SK-N-SH (cell line): ENCODE measurements at regions not wholly inside any gene's neighbourhood (a gene's known extent, or its start where the extent isn't known, plus 50 kb on each side); places are given as distances from the start of the nearest gene placed in this dataset.

Source experiments
- CTCF ChIA-PET: fragments of 300-600, 350-600 bp; formaldehyde crosslinking; extraction: SDS; loops from one replicate; lab custom pipeline; 2021; lab: Yijun Ruan, JAX
- POLR2A ChIA-PET: fragments of 350-600 bp; sonication (Branson Sonifier 250); formaldehyde crosslinking; extraction: SDS; loops from one replicate; lab custom pipeline; 2020; ENCODE audit warnings: antibody characterized with exemption, inconsistent platforms; lab: Yijun Ruan, JAX
- DNase-seq: peaks from one replicate; pipeline ENCODE4 v3.0.0; 2012
- H2AFZ ChIP-seq: fragments of 200-600 bp; sonication (generic); 2 replicates; pipeline ENCODE4 v1.8.1; 2016; ENCODE audit warnings: antibody characterized with exemption, mild to moderate bottlenecking, low read depth
- H3F3A ChIP-seq: fragments of 200-600 bp; sonication (generic); replicated peaks from 2 replicates; pipeline ENCODE3; 2016; ENCODE audit warnings: antibody characterized with exemption, mild to moderate bottlenecking; ENCODE audit not compliant: insufficient read depth
- H3K27ac ChIP-seq, 2 experiments: fragments of 200-500 bp in 1 of 2; fragments of 200-600 bp in 1 of 2; sonication (Bioruptor generic) in 1 of 2; sonication (generic), shearing (Covaris generic) in 1 of 2; 2 replicates each; pipeline versions ENCODE4 v1.5.1 to v1.6.1; 2014 to 2016; ENCODE audit warnings: low read depth in 2 of 2, inconsistent platforms in 1 of 2, low read length in 1 of 2, mild to moderate bottlenecking in 1 of 2, mixed read lengths in 1 of 2
- H3K27me3 ChIP-seq: fragments of 200-600 bp; sonication (generic), shearing (Covaris generic); 2 replicates; pipeline ENCODE4 v1.6.1; 2016; ENCODE audit warnings: mixed run types; ENCODE audit not compliant: insufficient read depth
- H3K36me3 ChIP-seq, 2 experiments: fragments of 200-500 bp in 1 of 2; fragments of 200-600 bp in 1 of 2; sonication (Bioruptor generic) in 1 of 2; sonication (generic) in 1 of 2; replicated peaks in 1 of 2; 2 replicates each; pipeline versions ENCODE3 to v1.5.1; 2014 to 2016; ENCODE audit warnings: low read length in 1 of 2, mild to moderate bottlenecking in 1 of 2; ENCODE audit not compliant: insufficient read depth in 2 of 2, control insufficient read depth in 1 of 2
- H3K4me1 ChIP-seq, 2 experiments: fragments of 200-500 bp in 1 of 2; fragments of 200-600 bp in 1 of 2; sonication (Bioruptor generic) in 1 of 2; sonication (generic), shearing (Covaris generic) in 1 of 2; 2 replicates each; pipeline versions ENCODE4 v1.5.1 to v1.6.1; 2014 to 2016; ENCODE audit warnings: low read depth in 1 of 2, low read length in 1 of 2, mixed run types in 1 of 2; ENCODE audit not compliant: insufficient read depth in 2 of 2, control insufficient read depth in 1 of 2
- H3K4me2 ChIP-seq: fragments of 200-600 bp; sonication (generic), shearing (Covaris generic); 2 replicates; pipeline ENCODE4 v1.6.1; 2017; ENCODE audit warnings: mixed run types
- H3K4me3 ChIP-seq, 2 experiments: fragments of 200-500 bp in 1 of 2; fragments of 200-600 bp in 1 of 2; sonication (Bioruptor generic) in 1 of 2; sonication (generic), shearing (Covaris generic) in 1 of 2; 2 replicates each; pipeline versions ENCODE4 v1.5.1 to v1.8.1; 2014 to 2016; ENCODE audit warnings: low read depth in 2 of 2, inconsistent platforms in 1 of 2, low read length in 1 of 2, mild to moderate bottlenecking in 1 of 2, mixed read lengths in 1 of 2, moderate library complexity in 1 of 2
- H3K79me2 ChIP-seq: fragments of 200-600 bp; sonication (generic); 2 replicates; pipeline ENCODE4 v1.8.1; 2017; ENCODE audit warnings: mild to moderate bottlenecking; ENCODE audit not compliant: insufficient read depth
- H3K9ac ChIP-seq: fragments of 200-600 bp; sonication (generic); 2 replicates; pipeline ENCODE4 v1.6.1; 2017; ENCODE audit warnings: mixed run types
- H3K9me2 ChIP-seq: fragments of 200-600 bp; sonication (generic); 2 replicates; pipeline ENCODE4 v1.6.1; 2017; ENCODE audit warnings: mixed run types
- H3K9me3 ChIP-seq: fragments of 200-600 bp; sonication (generic); 2 replicates; pipeline ENCODE4 v1.6.1; 2017; ENCODE audit warnings: mixed run types, mild to moderate bottlenecking, moderate library complexity
- H4K20me1 ChIP-seq: fragments of 200-600 bp; sonication (generic); 2 replicates; pipeline ENCODE4 v1.6.1; 2017; ENCODE audit warnings: mild to moderate bottlenecking, mixed run types; ENCODE audit not compliant: insufficient read depth
- CHD2 ChIP-seq: fragments of 150-350 bp; IDR thresholded peaks from 2 replicates; pipeline ENCODE4 v1.6.1; 2018; ENCODE audit warnings: low read length; ENCODE audit not compliant: partially characterized antibody
- FOSL2 ChIP-seq: IDR thresholded peaks from 2 replicates; pipeline ENCODE4 v1.4.0; 2012; ENCODE audit warnings: low read depth, mild to moderate bottlenecking, moderate library complexity, borderline replicate concordance
- FOXJ3 ChIP-seq: sonication (generic); formaldehyde crosslinking; IDR thresholded peaks from 2 replicates; pipeline ENCODE4 v1.5.1; 2020; ENCODE audit warnings: mild to moderate bottlenecking, missing genetic modification reagents
- GABPA ChIP-seq: IDR thresholded peaks from 2 replicates; pipeline ENCODE4 v1.4.0; 2012; ENCODE audit warnings: low read depth, mild to moderate bottlenecking
- GATA2 ChIP-seq: sonication (generic); formaldehyde crosslinking; IDR thresholded peaks from 2 replicates; pipeline ENCODE4 v1.5.0; 2020; ENCODE audit warnings: mild to moderate bottlenecking, missing genetic modification reagents
- MEF2A ChIP-seq: IDR thresholded peaks from 2 replicates; pipeline ENCODE4 v1.4.0; 2012; ENCODE audit warnings: low read depth, borderline replicate concordance
- MXI1 ChIP-seq: IDR thresholded peaks from 2 replicates; pipeline ENCODE4 v1.6.1; 2012; ENCODE audit warnings: mild to moderate bottlenecking, low read depth, low read length, improper control_type of control experiment
- NRF1 ChIP-seq: IDR thresholded peaks from 2 replicates; pipeline ENCODE4 v1.6.1; 2012; ENCODE audit warnings: low read depth, mild to moderate bottlenecking, low read length
- RFX5 ChIP-seq: IDR thresholded peaks from 2 replicates; pipeline ENCODE4 v1.6.1; 2012; ENCODE audit warnings: mild to moderate bottlenecking, improper control_type of control experiment, low read length
- SIN3A ChIP-seq: IDR thresholded peaks from 2 replicates; pipeline ENCODE4 v1.6.1; 2012; ENCODE audit warnings: low read depth, mild to moderate bottlenecking, low read length, moderate library complexity, borderline replicate concordance
- SMC3 ChIP-seq: IDR thresholded peaks from 2 replicates; pipeline ENCODE4 v1.6.1; 2012; ENCODE audit warnings: low read depth, low read length, improper control_type of control experiment
- TEAD4 ChIP-seq: IDR thresholded peaks from 2 replicates; pipeline ENCODE4 v1.4.0; 2012; ENCODE audit warnings: mild to moderate bottlenecking, borderline replicate concordance; ENCODE audit not compliant: insufficient read depth
- WGBS: methylation state at CpG from one replicate; pipeline ENCODE4 v1.1.6; 2017; ENCODE audit warnings: low lambda C conversion rate; 5-methylcytosine and 5-hydroxymethylcytosine counted together
- TF ChIP-seq, protein P1 (sequence below): IDR thresholded peaks from 2 replicates; pipeline ENCODE4 v1.4.0; 2012; ENCODE audit warnings: low read depth, borderline replicate concordance
- TF ChIP-seq, protein P2 (sequence below): fragments of 150-350 bp; IDR thresholded peaks from 2 replicates; pipeline ENCODE4 v1.6.1; 2017; ENCODE audit warnings: antibody characterized with exemption, low read length, low read depth, borderline replicate concordance

DNA sequence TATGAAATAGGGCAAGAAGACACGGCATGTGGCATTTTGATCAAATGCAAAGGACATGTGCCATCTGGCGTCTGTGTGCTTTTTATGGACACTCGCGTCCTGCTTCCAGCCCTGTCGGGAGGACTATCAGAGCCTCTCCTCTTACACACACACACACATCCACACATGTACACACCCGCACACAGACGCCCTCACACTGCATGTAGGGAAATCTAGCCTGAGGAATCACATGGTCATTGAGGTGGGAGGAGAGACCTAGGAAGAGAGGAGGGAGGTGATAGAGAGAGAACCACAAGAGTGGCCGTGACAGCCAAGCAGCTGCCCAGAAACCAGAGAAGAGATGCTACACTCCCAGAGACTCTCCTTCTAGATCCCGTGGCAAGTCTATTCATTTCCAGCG lies 105.9 kb upstream of the CDYL start:
- H3K9ac ChIP-seq = no peak overlapping the region
- no peaks in the 10 kb centered on the region for H3K36me3 ChIP-seq
- WGBS = 50% methylated on average over 10 of the region's 10 CpGs
- no peak for TF ChIP-seq GABPA
- TF ChIP-seq RFX5 = no peak
- TF ChIP-seq SIN3A = no peak
- TF ChIP-seq MEF2A = no peak
- TF ChIP-seq, protein P1, sequence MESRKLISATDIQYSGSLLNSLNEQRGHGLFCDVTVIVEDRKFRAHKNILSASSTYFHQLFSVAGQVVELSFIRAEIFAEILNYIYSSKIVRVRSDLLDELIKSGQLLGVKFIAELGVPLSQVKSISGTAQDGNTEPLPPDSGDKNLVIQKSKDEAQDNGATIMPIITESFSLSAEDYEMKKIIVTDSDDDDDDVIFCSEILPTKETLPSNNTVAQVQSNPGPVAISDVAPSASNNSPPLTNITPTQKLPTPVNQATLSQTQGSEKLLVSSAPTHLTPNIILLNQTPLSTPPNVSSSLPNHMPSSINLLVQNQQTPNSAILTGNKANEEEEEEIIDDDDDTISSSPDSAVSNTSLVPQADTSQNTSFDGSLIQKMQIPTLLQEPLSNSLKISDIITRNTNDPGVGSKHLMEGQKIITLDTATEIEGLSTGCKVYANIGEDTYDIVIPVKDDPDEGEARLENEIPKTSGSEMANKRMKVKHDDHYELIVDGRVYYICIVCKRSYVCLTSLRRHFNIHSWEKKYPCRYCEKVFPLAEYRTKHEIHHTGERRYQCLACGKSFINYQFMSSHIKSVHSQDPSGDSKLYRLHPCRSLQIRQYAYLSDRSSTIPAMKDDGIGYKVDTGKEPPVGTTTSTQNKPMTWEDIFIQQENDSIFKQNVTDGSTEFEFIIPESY = no peak
- TF ChIP-seq FOXJ3 (CRISPR knock-in tag) = no peak
- TF ChIP-seq GATA2 (CRISPR knock-in tag) = no peak
- no peak for TF ChIP-seq CHD2
- no peak for TF ChIP-seq TEAD4
- TF ChIP-seq MXI1 = no peak
- TF ChIP-seq NRF1 = no peak
- TF ChIP-seq SMC3 = no peak
- TF ChIP-seq, protein P2, sequence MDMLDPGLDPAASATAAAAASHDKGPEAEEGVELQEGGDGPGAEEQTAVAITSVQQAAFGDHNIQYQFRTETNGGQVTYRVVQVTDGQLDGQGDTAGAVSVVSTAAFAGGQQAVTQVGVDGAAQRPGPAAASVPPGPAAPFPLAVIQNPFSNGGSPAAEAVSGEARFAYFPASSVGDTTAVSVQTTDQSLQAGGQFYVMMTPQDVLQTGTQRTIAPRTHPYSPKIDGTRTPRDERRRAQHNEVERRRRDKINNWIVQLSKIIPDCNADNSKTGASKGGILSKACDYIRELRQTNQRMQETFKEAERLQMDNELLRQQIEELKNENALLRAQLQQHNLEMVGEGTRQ = no peak
- no peak for DNase-seq
- H3K4me1 ChIP-seq = no peaks in the 10 kb centered on the region
- no peak overlapping the region for H3K27ac ChIP-seq
- no peaks in the 10 kb centered on the region for H3K79me2 ChIP-seq
- H3K4me3 ChIP-seq = no peak overlapping the region
- no peaks in the 10 kb centered on the region for H3K9me3 ChIP-seq
- H3K27me3 ChIP-seq = no peaks in the 10 kb centered on the region
- CTCF ChIA-PET = no interaction called here
- H3K4me2 ChIP-seq = no peak overlapping the region
- no peaks in the 10 kb centered on the region for H3F3A ChIP-seq
- POLR2A ChIA-PET = no interaction called here
- no peaks in the 10 kb centered on the region for H3K9me2 ChIP-seq
- no peaks in the 10 kb centered on the region for H4K20me1 ChIP-seq
- no peak overlapping the region for H2AFZ ChIP-seq

DNA sequence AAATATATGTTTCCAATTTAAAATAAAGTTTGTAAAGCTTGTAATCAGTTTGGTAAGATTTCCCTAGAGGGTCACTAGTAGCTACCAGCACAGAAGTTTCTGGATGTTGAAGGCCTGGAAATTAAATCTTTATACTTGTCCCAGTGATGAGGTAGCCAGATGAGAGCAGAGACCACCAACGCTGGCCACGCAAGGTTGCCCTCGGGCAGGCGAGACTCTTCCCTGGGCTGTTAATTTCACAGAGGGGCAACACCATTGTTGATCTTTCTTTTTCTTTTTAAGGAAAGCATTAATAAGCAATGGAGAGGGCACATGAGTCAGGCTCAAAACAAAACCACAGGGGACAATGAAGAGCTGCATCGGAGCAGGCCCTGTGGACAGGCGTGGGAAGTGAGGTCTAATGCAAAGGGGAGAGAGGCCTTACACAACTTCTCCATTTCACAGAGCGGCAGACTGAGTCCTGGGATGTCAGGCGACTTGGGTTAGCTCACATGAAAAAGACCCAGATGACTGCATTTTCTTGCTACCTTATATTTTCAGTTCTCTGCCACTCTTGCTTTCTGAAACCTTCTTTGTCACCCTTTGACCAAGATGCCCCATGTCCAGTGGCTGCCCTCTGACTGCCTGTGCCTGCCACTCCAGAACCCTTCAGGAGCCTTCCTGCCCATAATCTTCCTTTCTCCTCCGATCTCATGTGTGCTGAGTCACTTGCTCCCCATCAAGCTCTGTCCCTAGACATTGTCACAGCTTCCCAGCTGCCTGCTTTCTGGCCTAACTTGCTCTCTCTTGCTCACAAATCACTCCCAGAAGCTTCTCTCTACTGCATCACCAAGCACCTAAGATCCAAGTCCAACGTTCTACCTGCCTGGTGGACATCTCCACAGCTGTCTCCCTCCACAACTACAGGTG lies 107.7 kb upstream of the CDYL start:
- Histone ChIP-seq H2AFZ (no peak overlapping the region), H3K9me2 (no peaks in the 10 kb centered on the region), H3K4me3 (no peak overlapping the region), H3K9ac (no peak overlapping the region), H3K79me2 (no peaks in the 10 kb centered on the region), H3F3A (no peaks in the 10 kb centered on the region), H3K4me1 (no peaks in the 10 kb centered on the region), H3K9me3 (no peaks in the 10 kb centered on the region), H3K27ac (no peak overlapping the region), H4K20me1 (no peaks in the 10 kb centered on the region), H3K27me3 (no peaks in the 10 kb centered on the region), H3K36me3 (no peaks in the 10 kb centered on the region), H3K4me2 (no peak overlapping the region)
- DNase-seq = no peak
- 60% methylated on average over 10 of the region's 10 CpGs for WGBS
- TF ChIP-seq, protein P2 = no peak
- no peak for TF ChIP-seq FOSL2
- ChIA-PET CTCF (no interaction called here), POLR2A (no interaction called here)
